ENCODE measurements at regions not wholly inside any gene's neighbourhood (a gene's known extent, or its start where the extent isn't known, plus 50 kb on each side); places are given as distances from the start of the nearest gene placed in this dataset.

- no peak for DNase-seq (ENCODE audit: low read depth in 2 of 2)
Measured at GRCh38 chr4:98765771-98766170, 107.4 kb upstream of the TSPAN5 start.

- DNase-seq (ENCODE audit: low read depth in 2 of 2), result no peak
Measured at GRCh38 chr4:98758182-98758581, 99.8 kb upstream of the TSPAN5 start.

GRCh38 chr4:98754736-98755135 is 96.3 kb upstream of the TSPAN5 start:
- no peak for DNase-seq (ENCODE audit: low read depth in 2 of 2)

GRCh38 chr4:98749206-98749605 is 90.8 kb upstream of the TSPAN5 start:
- DNase-seq (ENCODE audit: low read depth in 2 of 2), result no peak

- DNase-seq (ENCODE audit: low read depth in 2 of 2), result no peak
Measured at GRCh38 chr4:98748609-98749008, 90.2 kb upstream of the TSPAN5 start.

- no peak for DNase-seq (ENCODE audit: low read depth in 2 of 2)
Measured at GRCh38 chr4:98747393-98748091, 89.1 kb upstream of the TSPAN5 start.

GRCh38 chr4:98746936-98747335 is 88.5 kb upstream of the TSPAN5 start:
- DNase-seq (ENCODE audit: low read depth in 2 of 2), result no peak

- DNase-seq (ENCODE audit: low read depth in 2 of 2), result no peak
Measured at GRCh38 chr4:98746530-98746929, 88.1 kb upstream of the TSPAN5 start.

- no peak for DNase-seq (ENCODE audit: low read depth in 2 of 2)
Measured at GRCh38 chr4:98745366-98745765, 87.0 kb upstream of the TSPAN5 start.

GRCh38 chr4:98744372-98745150 is 86.2 kb upstream of the TSPAN5 start:
- DNase-seq (ENCODE audit: low read depth in 2 of 2), result no peak

- DNase-seq (ENCODE audit: low read depth in 2 of 2), result no peak
Measured at GRCh38 chr4:98741952-98742351, 83.5 kb upstream of the TSPAN5 start.

- no peak for DNase-seq (ENCODE audit: low read depth in 2 of 2)
Measured at GRCh38 chr4:98739751-98740150, 81.3 kb upstream of the TSPAN5 start.

GRCh38 chr4:98733601-98734000 is 75.2 kb upstream of the TSPAN5 start:
- DNase-seq (ENCODE audit: low read depth in 2 of 2), result no peak

GRCh38 chr4:98728871-98729270 is 70.5 kb upstream of the TSPAN5 start:
- DNase-seq (ENCODE audit: low read depth in 2 of 2), result no peak

GRCh38 chr4:98728433-98728832 is 70.0 kb upstream of the TSPAN5 start:
- no peak for DNase-seq (ENCODE audit: low read depth in 2 of 2)

- no peak for DNase-seq (ENCODE audit: low read depth in 2 of 2)
Measured at GRCh38 chr4:98722000-98722399, 63.6 kb upstream of the TSPAN5 start.

- no peak for DNase-seq (ENCODE audit: low read depth in 2 of 2)
Measured at GRCh38 chr4:98720871-98721480, 62.6 kb upstream of the TSPAN5 start.

- no peak for DNase-seq (ENCODE audit: low read depth in 2 of 2)
Measured at GRCh38 chr4:98716796-98717195, 58.4 kb upstream of the TSPAN5 start.

- DNase-seq (ENCODE audit: low read depth in 2 of 2), result no peak
Measured at GRCh38 chr4:98712607-98713006, 54.2 kb upstream of the TSPAN5 start.

- no peak for DNase-seq (ENCODE audit: low read depth in 2 of 2)
Measured at GRCh38 chr4:98711526-98711925, 53.1 kb upstream of the TSPAN5 start.

- no peak for DNase-seq (ENCODE audit: low read depth in 2 of 2)
Measured at GRCh38 chr4:98710831-98711230, 52.4 kb upstream of the TSPAN5 start.
